ENCODE measurements at regions not wholly inside any gene's neighbourhood (a gene's known extent, or its start where the extent isn't known, plus 50 kb on each side); places are given as distances from the start of the nearest gene placed in this dataset.
"Not testable (repeated sequence)": the region's sequence is repeated elsewhere in the genome, so short reads cannot be mapped to it uniquely, and the experiment has no call there.

GRCh38 chr6:97465877-97466561 is 183.0 kb upstream of the MMS22L start:
- DNase-seq (no peak), ATAC-seq (replicated peaks) (no peak)
- Mint-ChIP-seq H3K4me3 (no peak overlapping the region), H3K4me1 (no peaks in the 10 kb centered on the region), H3K27ac (no peak overlapping the region), H3K36me3 (no peaks in the 10 kb centered on the region), H3K27me3 (peaks cover 0 to 7% of the 10 kb centered on the region in 2 donors), H3K9me3 (peaks cover 0 to 1% of the 10 kb centered on the region in 2 donors)

GRCh38 chr6:97468981-97469380 is 186.0 kb upstream of the MMS22L start:
- no peak for DNase-seq
- peaks cover 0 to 7% of the 10 kb centered on the region in 2 donors for H3K27me3 Mint-ChIP-seq
- H3K4me3 Mint-ChIP-seq = no peak overlapping the region
- no peaks in the 10 kb centered on the region for H3K36me3 Mint-ChIP-seq
- peaks cover 0 to 1% of the 10 kb centered on the region in 2 donors for H3K9me3 Mint-ChIP-seq
- ATAC-seq (replicated peaks) = no peak
- H3K27ac Mint-ChIP-seq = no peak overlapping the region
- no peaks in the 10 kb centered on the region for H3K4me1 Mint-ChIP-seq

- H3K36me3 Mint-ChIP-seq = no peaks in the 10 kb centered on the region
- H3K27me3 Mint-ChIP-seq = peaks cover 0 to 7% of the 10 kb centered on the region in 2 donors
- H3K4me3 Mint-ChIP-seq = no peak overlapping the region
- ATAC-seq (replicated peaks) (no peak), DNase-seq (no peak)
- no peak overlapping the region for H3K27ac Mint-ChIP-seq
- H3K4me1 Mint-ChIP-seq = no peaks in the 10 kb centered on the region
- H3K9me3 Mint-ChIP-seq = peaks cover 0 to 1% of the 10 kb centered on the region in 2 donors
Measured at GRCh38 chr6:97469451-97469850, 186.4 kb upstream of the MMS22L start.

GRCh38 chr6:97470322-97470721 is 187.3 kb upstream of the MMS22L start:
- Mint-ChIP-seq H3K4me1 (no peaks in the 10 kb centered on the region), H3K4me3 (no peak overlapping the region), H3K27ac (no peak overlapping the region), H3K9me3 (peaks cover 0 to 1% of the 10 kb centered on the region in 2 donors), H3K27me3 (peaks cover 0 to 7% of the 10 kb centered on the region in 2 donors), H3K36me3 (no peaks in the 10 kb centered on the region)
- no peak for ATAC-seq (replicated peaks)
- no peak for DNase-seq

- Mint-ChIP-seq H3K9me3 (peaks cover 0 to 5% of the 10 kb centered on the region in 2 donors), H3K27me3 (peaks cover 0 to 7% of the 10 kb centered on the region in 2 donors), H3K4me3 (no peak overlapping the region), H3K27ac (no peak overlapping the region), H3K36me3 (no peaks in the 10 kb centered on the region), H3K4me1 (no peaks in the 10 kb centered on the region)
- DNase-seq (no peak), ATAC-seq (replicated peaks) (no peak)
Measured at GRCh38 chr6:97473979-97474378, 191.0 kb upstream of the MMS22L start.

- H3K27ac Mint-ChIP-seq = no peak overlapping the region
- no peaks in the 10 kb centered on the region for H3K36me3 Mint-ChIP-seq
- H3K4me1 Mint-ChIP-seq = no peaks in the 10 kb centered on the region
- no peak overlapping the region for H3K4me3 Mint-ChIP-seq
- ATAC-seq (replicated peaks) (peak; percentile 90 to 97), DNase-seq (peak; percentile 19)
- H3K9me3 Mint-ChIP-seq = no peaks in the 10 kb centered on the region
- H3K27me3 Mint-ChIP-seq = peaks cover 17 to 21% of the 10 kb centered on the region in 2 donors
Measured at GRCh38 chr6:97497713-97498331, 214.8 kb upstream of the MMS22L start.

GRCh38 chr6:97501853-97502252 is 218.8 kb upstream of the MMS22L start:
- Mint-ChIP-seq H3K4me3 (no peak overlapping the region), H3K4me1 (no peaks in the 10 kb centered on the region), H3K27me3 (peaks cover 9 to 12% of the 10 kb centered on the region in 2 donors), H3K27ac (no peak overlapping the region), H3K9me3 (no peaks in the 10 kb centered on the region), H3K36me3 (no peaks in the 10 kb centered on the region)
- no peak for DNase-seq
- ATAC-seq (replicated peaks) = no peak

GRCh38 chr6:97508646-97509045 is 225.6 kb upstream of the MMS22L start:
- H3K4me3 Mint-ChIP-seq = no peak overlapping the region

GRCh38 chr6:97513260-97513659 is 230.2 kb upstream of the MMS22L start:
- not testable (repeated sequence) for H3K27ac Mint-ChIP-seq; H3K27me3 Mint-ChIP-seq; H3K4me1 Mint-ChIP-seq; H3K36me3 Mint-ChIP-seq; H3K9me3 Mint-ChIP-seq; DNase-seq; ATAC-seq (replicated peaks); H3K4me3 Mint-ChIP-seq

More at GRCh38 chr6:97508646-97509045, 225.6 kb upstream of the MMS22L start:
- Mint-ChIP-seq H3K27ac (no peak overlapping the region), H3K4me1 (no peaks in the 10 kb centered on the region), H3K9me3 (no peaks in the 10 kb centered on the region), H3K36me3 (no peaks in the 10 kb centered on the region), H3K27me3 (no peaks in the 10 kb centered on the region)
- no peak for DNase-seq
- ATAC-seq (replicated peaks) = no peak

GRCh38 chr6:97524811-97525210 is 241.8 kb upstream of the MMS22L start:
- Mint-ChIP-seq H3K36me3 (no peaks in the 10 kb centered on the region), H3K4me3 (no peak overlapping the region), H3K4me1 (no peaks in the 10 kb centered on the region), H3K9me3 (peaks cover 1 to 2% of the 10 kb centered on the region in 2 donors), H3K27ac (no peak overlapping the region), H3K27me3 (no peaks in the 10 kb centered on the region)
- ATAC-seq (replicated peaks) (no peak), DNase-seq (no peak)

GRCh38 chr6:97535800-97536199 is 252.8 kb upstream of the MMS22L start:
- Mint-ChIP-seq H3K27me3 (no peaks in the 10 kb centered on the region), H3K9me3 (no peaks in the 10 kb centered on the region), H3K27ac (no peak overlapping the region), H3K4me3 (no peak overlapping the region), H3K4me1 (no peaks in the 10 kb centered on the region), H3K36me3 (no peaks in the 10 kb centered on the region)
- DNase-seq = no peak
- ATAC-seq (replicated peaks) = no peak

- Mint-ChIP-seq H3K4me1 (no peaks in the 10 kb centered on the region), H3K36me3 (no peaks in the 10 kb centered on the region), H3K27me3 (no peaks in the 10 kb centered on the region), H3K9me3 (peaks cover 0 to 1% of the 10 kb centered on the region in 2 donors), H3K4me3 (no peak overlapping the region), H3K27ac (no peak overlapping the region)
- ATAC-seq (replicated peaks) (no peak), DNase-seq (no peak)
Measured at GRCh38 chr6:97548354-97548753, 265.3 kb upstream of the MMS22L start.

- Mint-ChIP-seq H3K4me3 (no peak overlapping the region), H3K27ac (no peak overlapping the region), H3K27me3 (no peaks in the 10 kb centered on the region), H3K36me3 (no peaks in the 10 kb centered on the region), H3K4me1 (no peaks in the 10 kb centered on the region), H3K9me3 (peaks cover 1 to 6% of the 10 kb centered on the region in 2 donors)
- DNase-seq (no peak), ATAC-seq (replicated peaks) (no peak)
Measured at GRCh38 chr6:97557355-97557754, 274.3 kb upstream of the MMS22L start.

- ATAC-seq (replicated peaks) = no peak
- no peaks in the 10 kb centered on the region for H3K27me3 Mint-ChIP-seq
Measured at GRCh38 chr6:97563529-97563928, 280.5 kb upstream of the MMS22L start.

GRCh38 chr6:97572943-97573342 is 289.9 kb upstream of the MMS22L start:
- no peak for DNase-seq
- no peak for ATAC-seq (replicated peaks)
- Mint-ChIP-seq H3K36me3 (no peaks in the 10 kb centered on the region), H3K4me3 (no peak overlapping the region), H3K27ac (no peak overlapping the region), H3K27me3 (no peaks in the 10 kb centered on the region), H3K4me1 (no peaks in the 10 kb centered on the region), H3K9me3 (no peaks in the 10 kb centered on the region)

More at GRCh38 chr6:97563529-97563928, 280.5 kb upstream of the MMS22L start:
- H3K9me3 Mint-ChIP-seq = peaks cover 4 to 6% of the 10 kb centered on the region in 2 donors
- H3K4me3 Mint-ChIP-seq = no peak overlapping the region
- no peak overlapping the region for H3K27ac Mint-ChIP-seq
- no peak for DNase-seq
- no peaks in the 10 kb centered on the region for H3K4me1 Mint-ChIP-seq
- no peaks in the 10 kb centered on the region for H3K36me3 Mint-ChIP-seq

Measured in stimulated activated naive B cell treated with anti-CD40 and anti-IgM and Interleukin-4, amounts not matched to agents 10 μg/mL and 1 μg/mL and 100 μg/mL, for 72 hours (primary cell).